ENCODE measurements at regions not wholly inside any gene's neighbourhood (a gene's known extent, or its start where the extent isn't known, plus 50 kb on each side); places are given as distances from the start of the nearest gene placed in this dataset.
"Not testable (repeated sequence)": the region's sequence is repeated elsewhere in the genome, so short reads cannot be mapped to it uniquely, and the experiment has no call there.

DNA sequence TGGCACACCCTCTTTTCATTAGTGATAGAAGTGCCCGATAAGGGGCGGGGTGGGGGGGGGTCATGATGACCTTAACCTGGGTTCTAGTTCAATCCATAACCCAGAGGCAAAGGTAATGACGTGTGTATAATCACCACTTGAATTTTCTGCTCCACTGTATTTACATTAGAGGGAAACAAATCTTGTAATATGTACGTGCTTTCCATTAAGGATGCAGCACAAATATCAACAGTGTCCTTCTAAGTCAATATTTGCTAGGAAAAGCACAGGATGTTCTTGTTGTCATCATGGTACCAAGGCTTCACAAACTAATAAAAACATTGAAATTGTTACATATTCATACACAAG, 121.2 kb upstream of the SLC38A2 start:
- no peak for DNase-seq (ENCODE audit: low read depth in 2 of 2, low spot score in 1 of 2)

DNA sequence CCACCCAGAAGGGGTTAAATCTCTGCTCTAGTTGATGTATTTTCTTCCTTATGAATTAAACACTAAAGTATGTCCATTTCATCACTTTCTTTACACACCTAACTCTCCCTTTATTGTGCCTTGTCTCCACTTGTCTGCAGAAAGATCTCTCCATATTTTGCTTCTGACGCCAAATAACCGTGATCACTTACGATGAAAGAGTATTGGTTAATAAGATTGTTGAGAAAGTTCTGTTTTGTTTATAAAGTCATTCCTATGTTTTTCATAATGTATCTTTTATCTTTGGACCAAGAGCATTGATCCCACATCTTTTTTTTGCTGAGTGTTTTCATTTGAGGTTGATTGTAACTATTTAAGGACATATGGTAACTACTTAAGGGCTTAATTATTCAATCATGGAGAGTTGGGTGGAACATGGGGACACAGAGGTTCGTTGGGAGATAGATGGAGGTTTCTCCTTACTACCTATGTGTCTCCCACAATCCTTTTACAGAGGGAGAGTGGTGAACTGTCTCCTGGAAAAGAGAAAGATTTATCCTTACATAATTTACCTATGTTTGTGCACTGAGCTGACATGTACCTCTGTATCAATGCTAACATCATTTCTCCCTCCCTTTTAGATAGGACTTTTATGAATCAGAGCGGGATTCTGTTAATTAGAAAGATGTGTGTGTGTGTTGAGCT, 120.7 kb upstream of the SLC38A2 start:
- DNase-seq (ENCODE audit: low read depth in 2 of 2, low spot score in 1 of 2) = no peak

DNA sequence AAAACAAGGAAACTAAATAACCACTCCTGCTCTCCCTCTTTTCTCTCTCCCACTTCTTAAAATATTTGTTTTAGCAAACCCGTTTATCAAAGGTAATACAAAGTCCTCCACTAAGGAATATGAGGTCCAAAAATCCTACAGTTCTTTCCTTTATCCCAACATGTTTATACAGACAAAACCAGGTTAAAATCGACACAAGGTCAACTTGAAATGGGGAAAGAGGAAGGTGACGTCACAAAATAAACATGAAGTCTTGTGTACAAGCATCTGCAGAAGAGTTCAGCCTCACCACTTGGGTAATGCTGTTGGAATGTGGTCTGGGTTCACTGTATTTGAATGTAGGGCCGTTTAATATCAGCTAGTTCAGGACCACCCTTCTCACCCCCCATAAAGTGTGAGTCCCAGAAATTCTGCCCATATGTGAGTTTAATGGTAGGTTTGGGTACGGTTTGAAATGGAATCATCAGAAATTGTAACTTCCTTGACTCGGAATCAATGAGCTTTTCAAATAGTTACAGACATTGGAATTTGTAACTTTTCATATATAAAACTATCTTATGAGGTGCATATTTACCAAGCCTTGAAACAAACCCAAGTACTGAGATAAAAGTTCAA, 120.0 kb upstream of the SLC38A2 start:
- no peak for DNase-seq (ENCODE audit: low read depth in 2 of 2, low spot score in 1 of 2)

DNA sequence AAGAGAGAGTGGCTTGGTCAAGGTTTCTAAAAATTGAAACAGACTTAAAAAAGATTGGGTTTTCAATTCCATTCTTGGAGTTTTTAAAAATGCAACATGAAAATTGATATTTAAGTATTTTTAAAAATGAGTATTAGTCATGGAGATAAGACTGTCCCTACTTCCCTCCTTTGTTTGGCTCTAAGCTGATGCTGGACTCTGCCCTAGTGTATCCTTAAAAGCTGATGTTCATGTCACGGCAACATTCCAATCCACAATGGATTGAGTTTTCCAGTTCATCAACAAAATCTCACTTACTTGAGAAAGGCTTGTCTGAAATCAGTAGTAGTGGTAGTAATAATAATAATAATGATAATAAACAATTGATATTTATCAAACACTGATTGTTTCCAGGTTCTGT, 119.0 kb upstream of the SLC38A2 start:
- DNase-seq (ENCODE audit: low read depth in 2 of 2, low spot score in 1 of 2) = no peak

DNA sequence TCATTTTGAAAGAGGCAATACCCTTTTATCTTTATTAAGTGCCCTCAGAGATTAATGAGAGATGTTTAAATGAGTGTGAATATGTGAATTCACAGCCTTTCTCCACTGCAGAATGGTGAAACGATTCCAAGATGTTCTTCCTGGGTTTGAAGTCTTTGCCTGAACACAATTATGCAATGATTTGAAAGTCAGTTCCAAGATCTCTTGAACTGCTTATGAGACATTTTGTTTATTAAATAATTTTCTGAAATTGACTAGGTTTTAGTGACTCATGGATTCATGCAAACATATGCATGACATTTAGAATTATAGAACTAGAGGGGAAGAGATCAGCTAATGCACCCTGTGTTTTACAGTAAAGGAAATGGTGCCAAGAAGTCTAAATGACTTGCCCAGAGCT, 118.1 kb upstream of the SLC38A2 start:
- DNase-seq (ENCODE audit: low read depth in 2 of 2, low spot score in 1 of 2) = no peak

DNA sequence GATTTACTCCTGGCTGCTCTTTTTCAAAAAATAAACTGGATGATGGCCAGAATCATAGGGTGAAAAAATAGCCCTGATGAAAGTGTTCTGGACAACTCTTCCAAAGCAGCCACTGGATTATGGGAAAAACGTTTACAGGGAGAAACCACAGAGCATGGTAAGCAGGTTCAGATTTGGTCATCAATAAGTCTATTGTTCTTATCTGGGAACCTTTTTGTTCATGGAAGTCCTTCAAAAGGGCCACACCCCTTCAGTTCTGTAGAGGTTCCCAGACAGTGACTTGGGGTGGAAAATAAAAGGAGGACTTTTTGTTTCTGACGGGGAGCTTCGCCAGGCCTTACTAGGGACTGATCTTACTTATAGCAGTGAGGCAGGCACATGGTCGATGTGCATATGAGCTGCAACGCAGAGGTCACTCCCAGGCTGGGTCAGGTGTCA, 117.4 kb upstream of the SLC38A2 start:
- no peak for DNase-seq (ENCODE audit: low read depth in 2 of 2, low spot score in 1 of 2)

DNA sequence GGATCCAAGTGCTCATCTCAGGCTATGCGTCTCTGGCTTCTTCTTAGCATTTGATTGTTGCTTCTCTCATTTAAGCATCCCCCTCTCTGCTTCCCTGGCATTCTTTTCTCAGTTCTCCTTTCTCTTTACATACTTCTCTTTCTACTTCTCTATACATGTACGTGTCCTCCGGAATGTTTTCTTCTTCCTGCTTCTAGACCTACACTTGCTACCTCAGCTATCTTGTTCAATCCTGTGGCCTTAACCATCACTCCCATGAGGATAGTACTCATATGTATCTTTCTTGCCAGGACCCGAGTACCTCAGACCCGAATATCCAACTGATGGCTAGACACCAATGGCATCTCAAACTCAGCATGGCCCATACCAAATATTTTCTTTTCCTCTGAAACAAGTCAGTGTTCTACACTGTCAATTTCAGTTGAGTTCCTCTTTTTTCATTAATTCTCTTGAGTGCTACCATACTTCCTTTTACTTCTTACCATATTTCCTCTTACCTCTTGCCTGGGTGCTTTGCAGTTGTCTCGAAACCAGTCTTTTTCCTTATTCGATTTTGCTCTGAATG, 115.1 kb upstream of the SLC38A2 start:
- DNase-seq (ENCODE audit: low read depth in 2 of 2, low spot score in 1 of 2) = no peak

DNA sequence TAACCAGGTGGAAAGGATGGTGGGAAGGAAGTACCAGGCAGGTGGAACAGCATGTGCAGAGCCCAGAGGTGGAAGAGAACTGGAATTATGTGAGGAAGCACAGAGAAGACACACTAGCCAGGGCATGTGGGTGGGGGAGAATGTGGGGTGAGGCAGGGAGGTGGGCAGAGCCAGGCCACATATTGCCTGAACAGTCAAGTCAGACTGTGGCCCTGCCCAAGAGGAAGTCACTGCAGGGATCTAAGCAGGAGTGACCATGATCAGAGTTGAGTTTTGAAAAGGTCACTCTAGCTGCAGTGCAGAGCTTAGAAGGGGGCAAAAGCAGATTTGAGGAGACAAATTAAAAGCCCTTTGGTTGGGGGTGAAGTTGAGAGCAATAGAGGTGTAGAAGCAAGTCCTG, 114.0 kb upstream of the SLC38A2 start:
- DNase-seq (ENCODE audit: low read depth in 2 of 2, low spot score in 1 of 2) = no peak

DNA sequence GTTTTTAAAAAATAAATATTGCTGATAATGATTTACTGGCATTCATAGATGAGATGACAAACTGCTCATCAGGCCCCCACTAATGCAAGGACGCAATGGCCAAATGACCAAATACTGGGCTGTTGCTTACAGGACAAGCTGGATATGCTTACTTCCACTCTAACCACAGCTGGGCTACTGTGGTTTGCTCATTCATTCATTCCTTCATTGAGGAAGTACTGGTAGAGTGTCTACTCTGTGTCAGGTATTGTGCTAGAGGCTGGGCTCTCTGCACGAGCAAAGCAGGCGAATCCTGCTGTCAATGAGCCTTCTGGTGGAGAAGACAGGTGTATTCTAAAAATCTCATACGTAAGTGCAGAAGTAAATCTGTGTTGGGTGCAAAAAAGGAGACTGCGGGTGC, 113.3 kb upstream of the SLC38A2 start:
- no peak for DNase-seq (ENCODE audit: low read depth in 2 of 2, low spot score in 1 of 2)

DNA sequence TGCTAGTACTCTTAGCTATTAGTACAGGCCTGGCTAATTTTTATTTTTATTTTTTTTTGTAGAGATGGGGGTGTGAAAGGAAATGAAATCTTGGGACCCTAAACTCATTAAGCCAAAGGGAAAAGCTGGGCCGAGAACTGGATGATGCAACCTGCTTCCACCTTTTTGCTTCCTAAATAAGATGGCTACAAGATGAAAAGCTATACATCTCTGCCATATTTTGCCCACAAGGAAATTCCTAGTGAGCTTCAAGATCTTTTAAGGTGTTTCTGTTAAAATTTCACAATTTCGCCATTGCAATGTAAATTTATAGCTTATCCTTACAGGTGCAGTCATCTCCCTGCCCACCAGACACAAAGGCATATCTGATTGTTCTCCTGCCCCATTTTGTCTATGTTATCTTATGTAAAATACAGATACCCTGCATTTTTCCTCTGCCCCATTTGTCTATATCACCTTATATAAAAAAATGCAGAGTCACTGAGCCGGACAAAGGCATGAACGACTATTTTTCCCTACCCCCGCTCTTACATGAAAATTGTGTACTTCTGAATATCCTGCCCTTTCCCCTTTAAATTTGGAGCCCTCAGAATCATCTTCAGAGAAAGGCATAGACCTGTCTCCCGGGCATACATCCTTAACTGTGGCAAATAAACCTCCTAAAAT, 112.0 kb upstream of the SLC38A2 start:
- no peak for DNase-seq (ENCODE audit: low read depth in 2 of 2, low spot score in 1 of 2)

DNA sequence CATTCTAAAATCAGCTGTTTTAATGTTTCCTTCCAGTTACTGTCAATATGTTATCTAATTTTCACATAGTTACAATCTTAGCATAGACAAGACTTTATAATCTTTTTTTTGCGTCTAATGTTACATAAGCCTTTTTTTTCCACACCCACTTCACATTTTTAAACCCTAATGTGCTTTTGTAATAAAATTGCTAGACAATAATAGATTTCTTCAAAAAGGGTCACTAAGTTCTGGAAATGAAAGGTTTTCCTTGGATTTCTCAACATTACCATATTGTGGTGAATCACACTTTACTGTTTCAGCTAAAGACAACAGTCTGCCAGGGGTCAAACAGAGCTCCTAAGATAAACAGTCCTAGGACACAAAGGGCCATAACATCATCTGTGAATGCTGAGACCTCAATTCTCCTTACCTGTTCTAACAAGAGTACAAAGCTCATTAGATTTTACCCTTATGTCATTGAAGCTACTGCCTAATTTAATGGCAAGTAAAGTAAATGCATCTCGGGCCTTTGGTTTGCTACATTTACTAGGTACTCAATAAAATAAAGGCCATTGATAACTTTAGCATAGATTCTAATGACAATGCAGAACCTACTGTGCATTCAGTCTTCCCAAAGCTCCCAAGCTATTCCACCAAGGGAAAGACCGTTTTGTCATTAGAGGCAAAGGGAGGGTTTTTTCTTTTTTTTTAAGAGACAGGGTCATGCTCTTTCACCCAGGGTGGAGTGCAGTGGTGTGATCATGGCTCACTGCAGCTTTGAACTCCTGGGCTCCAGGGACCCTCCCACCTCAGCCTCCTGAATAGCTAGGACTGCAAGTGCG, 111.2 kb upstream of the SLC38A2 start:
- DNase-seq (ENCODE audit: low read depth in 2 of 2, low spot score in 1 of 2) = no peak

DNA sequence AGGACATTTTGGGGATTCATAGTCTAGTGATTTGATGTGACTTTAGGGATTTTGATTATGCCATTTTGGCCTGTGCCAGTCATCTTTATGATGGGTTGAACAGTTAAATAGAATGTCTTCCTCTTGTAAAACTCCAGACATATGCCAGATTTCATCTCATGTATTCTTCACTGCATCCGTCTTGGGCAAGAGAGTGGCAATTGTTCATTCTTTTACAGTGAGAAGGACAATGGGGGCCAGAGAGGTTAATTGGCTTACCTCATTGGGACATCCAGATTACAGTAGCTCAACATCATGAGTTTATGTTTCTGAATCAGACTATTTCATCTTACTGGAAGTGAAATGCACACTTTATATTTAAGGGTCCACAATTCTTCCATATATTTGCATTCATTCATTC, 108.2 kb upstream of the SLC38A2 start:
- DNase-seq (ENCODE audit: low read depth in 2 of 2, low spot score in 1 of 2) = no peak

DNA sequence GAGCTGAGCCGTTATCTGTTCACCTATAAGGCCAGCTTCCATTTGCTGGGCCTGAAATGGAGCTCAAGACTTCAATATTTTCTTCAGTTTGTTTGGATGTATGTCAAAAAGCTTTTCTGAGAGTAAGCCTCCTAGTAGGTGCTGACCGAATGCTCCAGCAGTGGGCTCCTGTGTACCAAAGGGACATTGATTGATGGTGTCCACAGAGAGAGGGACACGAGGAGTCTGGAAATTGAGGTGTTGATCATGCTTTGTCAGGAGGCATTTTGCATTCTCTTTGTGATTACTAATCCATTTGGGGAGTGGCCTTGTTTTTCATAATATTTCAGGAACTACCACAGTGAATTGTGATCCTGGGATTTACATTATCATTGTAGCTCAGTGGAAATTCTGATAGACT, 107.7 kb upstream of the SLC38A2 start:
- DNase-seq (ENCODE audit: low read depth in 2 of 2, low spot score in 1 of 2) = no peak

DNA sequence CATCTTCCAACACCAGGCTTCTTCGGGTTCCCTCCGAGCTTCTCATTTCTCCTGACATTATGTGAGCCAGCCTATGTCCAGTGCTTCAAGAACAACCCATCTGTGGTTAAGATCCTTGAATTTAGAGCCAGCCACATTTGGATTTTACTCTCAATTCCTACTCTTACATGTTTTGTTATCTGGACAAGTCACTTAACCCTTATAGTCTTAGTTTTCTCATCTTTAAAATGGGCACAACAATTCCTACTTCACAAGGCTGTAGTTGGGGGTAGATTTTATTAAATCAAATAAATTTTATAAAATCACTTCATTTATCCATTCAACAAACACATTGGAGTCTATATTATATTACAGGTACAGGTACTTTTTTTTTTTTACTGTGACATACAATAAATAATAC, 105.5 kb upstream of the SLC38A2 start:
- DNase-seq (ENCODE audit: low read depth in 2 of 2, low spot score in 1 of 2) = no peak

DNA sequence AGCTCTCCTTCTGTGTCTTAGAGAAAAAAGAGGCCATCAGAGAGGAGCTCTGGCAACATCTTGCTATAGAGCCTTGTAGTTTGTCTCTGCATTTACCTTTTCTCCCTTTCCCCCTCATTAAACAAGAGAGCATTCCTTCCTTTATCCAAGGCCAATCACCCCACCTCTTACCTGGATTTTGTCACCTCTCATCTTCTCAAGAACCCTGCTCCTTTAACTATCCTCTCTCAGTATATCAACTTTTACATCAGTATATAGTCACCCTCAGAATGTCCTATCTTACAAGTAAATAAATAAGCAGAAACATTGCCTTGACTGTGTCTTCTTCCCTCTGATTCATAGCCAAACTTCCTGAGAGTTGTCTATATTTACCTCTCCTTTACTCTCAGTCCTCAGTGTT, 105.0 kb upstream of the SLC38A2 start:
- DNase-seq (ENCODE audit: low read depth in 2 of 2, low spot score in 1 of 2) = no peak

DNA sequence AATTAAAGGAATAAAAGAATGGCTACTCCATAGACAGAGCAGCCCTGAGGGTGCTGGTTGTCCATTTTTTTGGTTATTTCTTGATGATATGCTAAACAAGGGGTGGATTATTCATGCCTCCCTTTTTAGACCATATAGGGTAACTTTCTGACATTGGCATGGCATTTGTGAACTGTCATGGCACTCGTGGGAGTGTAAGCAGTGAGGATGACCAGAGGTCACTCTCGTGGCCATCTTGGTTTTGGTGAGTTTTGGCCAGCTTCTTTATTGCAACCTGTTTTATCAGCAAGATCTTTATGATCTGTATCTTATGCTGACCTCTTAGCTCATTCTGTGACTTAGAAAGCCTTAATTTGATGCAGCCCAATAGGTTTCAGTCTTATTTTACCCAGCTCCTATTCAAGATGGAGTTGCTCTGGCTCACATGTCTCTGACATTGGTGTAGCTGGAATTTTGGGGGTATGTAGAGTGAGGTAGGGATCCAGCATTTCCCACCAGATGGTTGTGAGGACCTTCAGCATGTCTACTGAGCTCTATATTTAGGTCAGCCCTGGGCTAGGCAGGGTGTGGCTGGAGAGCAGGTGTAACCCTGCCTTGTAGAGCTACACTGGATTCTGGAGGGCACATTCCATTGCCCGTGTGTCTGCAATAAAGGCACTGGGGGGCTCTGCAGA, 103.5 kb upstream of the SLC38A2 start:
- no peak for DNase-seq (ENCODE audit: low read depth in 2 of 2, low spot score in 1 of 2)

DNA sequence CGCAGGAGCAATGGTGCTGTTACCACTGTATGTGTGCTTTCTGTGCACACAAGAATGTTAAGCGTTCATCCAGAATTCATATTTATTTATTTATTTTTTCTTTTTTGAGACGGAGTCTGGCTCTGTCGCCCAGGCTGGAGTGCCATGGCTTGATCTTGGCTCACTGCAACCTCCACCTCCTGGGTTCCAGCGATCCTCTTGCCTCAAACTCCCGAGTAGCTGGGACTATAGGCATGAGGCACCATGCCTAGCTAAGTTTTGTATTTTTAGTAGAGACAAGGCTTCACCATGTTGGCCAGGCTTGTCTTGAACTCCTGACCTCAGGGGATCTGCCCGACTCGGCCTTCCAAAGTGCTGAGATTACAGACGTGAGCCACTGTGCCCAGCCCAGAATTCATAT, 101.8 kb upstream of the SLC38A2 start:
- DNase-seq (ENCODE audit: low read depth in 2 of 2, low spot score in 1 of 2) = not testable (repeated sequence)

DNA sequence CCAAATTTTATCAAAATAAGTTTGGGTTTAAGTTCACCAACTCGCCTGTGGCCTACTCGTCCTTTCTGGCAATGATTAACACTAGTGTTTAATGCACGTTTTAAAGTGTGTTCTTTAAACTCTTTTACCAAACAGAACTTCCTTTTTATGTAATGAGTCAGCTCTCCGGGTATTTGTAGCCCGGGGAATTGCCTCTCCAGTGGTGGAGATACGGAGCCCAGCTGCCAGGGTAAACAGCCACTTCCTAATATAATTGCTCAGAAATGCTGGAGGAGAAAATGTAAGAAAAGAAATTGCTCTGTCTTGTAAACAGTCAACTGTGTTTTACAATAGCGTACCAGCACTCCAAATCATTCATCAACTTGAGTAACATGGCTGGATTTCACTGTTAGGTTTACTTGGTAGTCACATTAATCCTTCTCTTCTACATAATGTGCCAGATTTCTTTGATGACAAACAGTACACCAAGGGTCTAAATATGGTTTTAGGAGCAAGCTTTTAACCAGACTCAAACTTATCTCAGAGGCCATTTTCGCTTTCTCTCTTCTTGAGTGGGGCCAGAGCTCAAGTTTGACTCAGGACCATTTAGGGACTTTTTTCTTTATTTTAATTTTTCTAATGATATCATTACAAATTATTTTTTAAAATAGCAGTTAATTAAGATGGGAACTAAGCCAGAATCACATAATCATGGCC, 101.2 kb upstream of the SLC38A2 start:
- DNase-seq (ENCODE audit: low read depth in 2 of 2, low spot score in 1 of 2) = no peak

DNA sequence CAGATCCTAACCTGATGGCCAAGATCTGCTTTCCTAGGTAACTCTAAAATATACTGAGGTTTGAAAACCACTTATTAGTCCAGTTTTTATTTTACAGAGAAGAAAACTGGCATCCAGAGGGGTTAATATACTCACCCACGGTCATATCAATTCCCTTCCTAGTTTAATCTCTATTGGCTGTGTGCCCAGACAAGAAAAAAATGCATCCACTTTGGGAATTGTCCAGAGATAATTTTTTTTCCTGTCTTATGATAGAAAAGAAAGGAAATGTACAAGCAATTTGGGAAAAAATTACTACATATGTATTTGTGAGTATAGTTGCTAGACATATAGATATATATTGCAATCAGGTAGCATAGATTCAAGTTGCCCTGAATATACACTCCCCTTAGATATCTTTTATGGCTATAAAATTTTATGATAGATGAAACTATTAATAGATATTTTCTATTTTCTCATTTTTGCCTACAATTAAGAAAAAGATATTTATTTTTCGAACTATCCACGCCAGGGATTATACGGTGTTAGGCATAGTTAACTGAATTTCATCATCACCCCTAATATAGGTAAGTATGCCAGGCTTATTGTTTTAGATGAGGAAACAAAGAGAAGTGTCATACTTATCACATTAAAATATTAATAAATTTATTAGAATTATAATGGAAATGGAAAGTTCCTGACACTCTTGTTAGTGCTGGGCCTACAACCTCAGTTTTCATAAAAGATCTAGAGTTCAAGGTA, 100.5 kb upstream of the SLC38A2 start:
- no peak for DNase-seq (ENCODE audit: low read depth in 2 of 2, low spot score in 1 of 2)

Measured in stimulated activated CD8-positive, alpha-beta memory T cell treated with anti-CD3 and anti-CD28 coated beads, Interleukin-4, amount 100 ng/mL, for 4 hours (primary cell).